SU-DHL-6 (cell line): ENCODE measurements at regions not wholly inside any gene's neighbourhood (a gene's known extent, or its start where the extent isn't known, plus 50 kb on each side); places are given as distances from the start of the nearest gene placed in this dataset.

ENCODE experiments used
- CTCF ChIP-seq: fragments of 200-600 bp; sonication (generic); IDR thresholded peaks from one replicate; pipeline ENCODE4 v1.5.1; 2017; ENCODE audit warnings: antibody characterized with exemption, mild to moderate bottlenecking, low read length, moderate library complexity; ENCODE audit not compliant: insufficient read depth, poor library complexity, severe bottlenecking
- EZH2phosphoT487 ChIP-seq: fragments of 200-600 bp; sonication (generic), shearing (Covaris generic); conservative IDR thresholded peaks from 2 replicates; pipeline ENCODE4 v1.6.1; 2018; ENCODE audit warnings: mild to moderate bottlenecking, antibody characterized with exemption, low read length, moderate library complexity, mixed read lengths

GRCh38 chr5:107215611-107216010 is 455.1 kb downstream of the EFNA5 start:
- TF ChIP-seq CTCF, result no peak
- no peak for TF ChIP-seq EZH2phosphoT487
